Loucy (cell line): ENCODE measurements at regions not wholly inside any gene's neighbourhood (a gene's known extent, or its start where the extent isn't known, plus 50 kb on each side); places are given as distances from the start of the nearest gene placed in this dataset.
"Not testable (repeated sequence)": the region's sequence is repeated elsewhere in the genome, so short reads cannot be mapped to it uniquely, and the experiment has no call there.

ENCODE experiments used
- H2AFZ ChIP-seq: fragments of 200-600 bp; sonication (generic); 2 replicates; pipeline ENCODE4 v1.6.0; 2016; ENCODE audit warnings: antibody characterized with exemption, mild to moderate bottlenecking, low read length, moderate library complexity
- H3F3A ChIP-seq: fragments of 200-600 bp; 2 replicates; pipeline ENCODE4 v1.6.0; 2016; ENCODE audit warnings: antibody characterized with exemption, low read depth, mild to moderate bottlenecking
- H3K27me3 ChIP-seq: fragments of 200-600 bp; sonication (generic); 2 replicates; pipeline ENCODE4 v1.6.1; 2014; ENCODE audit warnings: low read length, mild to moderate bottlenecking; ENCODE audit not compliant: insufficient read depth, poor library complexity, severe bottlenecking
- H3K36me3 ChIP-seq: fragments of 200-600 bp; sonication (generic); 2 replicates; pipeline ENCODE4 v1.6.1; 2016; ENCODE audit warnings: low read length; ENCODE audit not compliant: insufficient read depth
- H3K4me1 ChIP-seq: fragments of 200-600 bp; sonication (generic); 2 replicates; pipeline ENCODE4 v1.5.1; 2014; ENCODE audit warnings: low read length, mild to moderate bottlenecking; ENCODE audit not compliant: insufficient read depth, poor library complexity, severe bottlenecking
- H3K4me2 ChIP-seq: fragments of 200-600 bp; sonication (generic); 2 replicates; pipeline ENCODE4 v1.6.0; 2014; ENCODE audit warnings: antibody characterized with exemption, low read length, low read depth, mild to moderate bottlenecking; ENCODE audit not compliant: poor library complexity, severe bottlenecking
- H3K4me3 ChIP-seq: fragments of 200-600 bp; sonication (generic); 2 replicates; pipeline ENCODE4 v1.5.1; 2014; ENCODE audit warnings: low read length, mild to moderate bottlenecking, mixed read lengths; ENCODE audit not compliant: poor library complexity, severe bottlenecking
- H3K79me2 ChIP-seq: fragments of 200-600 bp; sonication (generic); 2 replicates; pipeline ENCODE4 v1.6.1; 2014; ENCODE audit warnings: low read length; ENCODE audit not compliant: insufficient read depth
- H3K9ac ChIP-seq: fragments of 200-600 bp; sonication (generic); 2 replicates; pipeline ENCODE4 v1.6.0; 2014; ENCODE audit warnings: mild to moderate bottlenecking, low read depth, low read length, moderate library complexity; ENCODE audit not compliant: poor library complexity, severe bottlenecking
- H3K9me2 ChIP-seq: fragments of 200-600 bp; sonication (generic); replicated peaks from 2 replicates; pipeline ENCODE4 v1.6.1; 2016; ENCODE audit warnings: low read depth, low read length, mixed read lengths
- H3K9me3 ChIP-seq: fragments of 200-600 bp; sonication (generic); 2 replicates; pipeline ENCODE4 v1.6.1; 2014; ENCODE audit warnings: mild to moderate bottlenecking, antibody characterized with exemption, low read length, low read depth; ENCODE audit not compliant: insufficient read depth
- H4K20me1 ChIP-seq: fragments of 200-600 bp; sonication (generic); 2 replicates; pipeline ENCODE4 v1.6.0; 2014; ENCODE audit warnings: antibody characterized with exemption, low read length, mild to moderate bottlenecking; ENCODE audit not compliant: insufficient read depth, poor library complexity, severe bottlenecking
- EZH2phosphoT487 ChIP-seq: fragments of 200-600 bp; IDR thresholded peaks from 2 replicates; pipeline ENCODE4 v1.6.1; 2018; ENCODE audit warnings: antibody characterized with exemption, mild to moderate bottlenecking, moderate library complexity, borderline replicate concordance
- TF ChIP-seq, protein P1 (sequence below): fragments of 200-600 bp; sonication (generic); conservative IDR thresholded peaks from 2 replicates; pipeline ENCODE4 v1.5.1; 2014; ENCODE audit warnings: mild to moderate bottlenecking, antibody characterized with exemption, low read length

DNA sequence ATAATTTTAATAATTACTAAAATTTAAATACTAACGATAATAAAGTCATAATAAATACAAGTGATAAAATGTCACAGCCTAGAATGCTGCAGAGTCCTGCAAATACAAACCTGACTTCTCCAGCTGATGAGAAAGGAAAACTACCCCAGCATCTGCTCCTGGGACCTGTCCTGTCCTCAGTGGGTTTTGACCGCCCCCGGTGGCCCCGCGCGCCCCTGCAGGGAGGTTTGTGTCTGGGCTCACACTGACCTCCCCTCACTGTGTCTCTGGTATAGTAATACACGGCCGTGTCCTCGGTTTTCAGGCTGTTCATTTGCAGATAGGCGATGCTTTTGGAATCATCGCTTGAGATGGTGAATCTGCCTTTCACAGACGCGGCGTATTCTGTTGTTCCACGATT, 1139.4 kb downstream of the TMEM121 start:
- H3K9ac ChIP-seq: no peak overlapping the region
- H4K20me1 ChIP-seq: no peaks in the 10 kb centered on the region
- no peak for TF ChIP-seq EZH2phosphoT487
- TF ChIP-seq, protein P1, sequence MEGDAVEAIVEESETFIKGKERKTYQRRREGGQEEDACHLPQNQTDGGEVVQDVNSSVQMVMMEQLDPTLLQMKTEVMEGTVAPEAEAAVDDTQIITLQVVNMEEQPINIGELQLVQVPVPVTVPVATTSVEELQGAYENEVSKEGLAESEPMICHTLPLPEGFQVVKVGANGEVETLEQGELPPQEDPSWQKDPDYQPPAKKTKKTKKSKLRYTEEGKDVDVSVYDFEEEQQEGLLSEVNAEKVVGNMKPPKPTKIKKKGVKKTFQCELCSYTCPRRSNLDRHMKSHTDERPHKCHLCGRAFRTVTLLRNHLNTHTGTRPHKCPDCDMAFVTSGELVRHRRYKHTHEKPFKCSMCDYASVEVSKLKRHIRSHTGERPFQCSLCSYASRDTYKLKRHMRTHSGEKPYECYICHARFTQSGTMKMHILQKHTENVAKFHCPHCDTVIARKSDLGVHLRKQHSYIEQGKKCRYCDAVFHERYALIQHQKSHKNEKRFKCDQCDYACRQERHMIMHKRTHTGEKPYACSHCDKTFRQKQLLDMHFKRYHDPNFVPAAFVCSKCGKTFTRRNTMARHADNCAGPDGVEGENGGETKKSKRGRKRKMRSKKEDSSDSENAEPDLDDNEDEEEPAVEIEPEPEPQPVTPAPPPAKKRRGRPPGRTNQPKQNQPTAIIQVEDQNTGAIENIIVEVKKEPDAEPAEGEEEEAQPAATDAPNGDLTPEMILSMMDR: no peak
- no peak overlapping the region for H3K4me3 ChIP-seq
- no peak overlapping the region for H3K4me2 ChIP-seq
- H3K4me1 ChIP-seq: peaks cover 35% of the 10 kb centered on the region
- no peaks in the 10 kb centered on the region for H3K79me2 ChIP-seq
- H3K27me3 ChIP-seq: no peaks in the 10 kb centered on the region
- no peak overlapping the region for H2AFZ ChIP-seq
- H3K9me3 ChIP-seq: peaks cover 7% of the 10 kb centered on the region
- H3F3A ChIP-seq: peaks cover 21% of the 10 kb centered on the region
- no peaks in the 10 kb centered on the region for H3K9me2 ChIP-seq
- no peaks in the 10 kb centered on the region for H3K36me3 ChIP-seq

DNA sequence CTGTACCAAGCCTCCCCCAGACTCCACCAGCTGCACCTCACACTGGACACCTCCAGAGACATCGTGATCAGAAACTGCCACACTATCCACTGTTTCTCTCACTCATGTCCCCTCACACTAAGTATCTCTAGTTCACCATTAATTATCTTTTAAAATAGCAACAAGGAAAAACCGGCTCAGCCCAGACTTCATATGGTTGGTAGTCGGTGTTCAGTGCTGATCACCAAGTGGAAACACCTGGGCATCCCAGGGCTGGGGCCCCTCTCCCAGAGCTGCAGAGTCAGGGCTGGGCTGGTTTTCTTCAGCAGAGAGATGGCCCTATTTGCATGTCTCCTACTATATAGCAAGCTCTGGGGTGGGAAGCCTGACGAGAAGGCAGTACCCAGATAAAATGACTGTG, 1140.0 kb downstream of the TMEM121 start:
- H3K9me3 ChIP-seq: peaks cover 7% of the 10 kb centered on the region
- TF ChIP-seq, protein P1: no peak
- TF ChIP-seq EZH2phosphoT487: no peak
- peaks cover 37% of the 10 kb centered on the region for H3K4me1 ChIP-seq
- H2AFZ ChIP-seq: no peak overlapping the region
- no peaks in the 10 kb centered on the region for H3K27me3 ChIP-seq
- H3K9me2 ChIP-seq: no peaks in the 10 kb centered on the region
- H4K20me1 ChIP-seq: no peaks in the 10 kb centered on the region
- H3K36me3 ChIP-seq: no peaks in the 10 kb centered on the region
- no peaks in the 10 kb centered on the region for H3K79me2 ChIP-seq
- H3K9ac ChIP-seq: no peak overlapping the region
- H3F3A ChIP-seq: peaks cover 21% of the 10 kb centered on the region
- H3K4me3 ChIP-seq: no peak overlapping the region
- H3K4me2 ChIP-seq: no peak overlapping the region

DNA sequence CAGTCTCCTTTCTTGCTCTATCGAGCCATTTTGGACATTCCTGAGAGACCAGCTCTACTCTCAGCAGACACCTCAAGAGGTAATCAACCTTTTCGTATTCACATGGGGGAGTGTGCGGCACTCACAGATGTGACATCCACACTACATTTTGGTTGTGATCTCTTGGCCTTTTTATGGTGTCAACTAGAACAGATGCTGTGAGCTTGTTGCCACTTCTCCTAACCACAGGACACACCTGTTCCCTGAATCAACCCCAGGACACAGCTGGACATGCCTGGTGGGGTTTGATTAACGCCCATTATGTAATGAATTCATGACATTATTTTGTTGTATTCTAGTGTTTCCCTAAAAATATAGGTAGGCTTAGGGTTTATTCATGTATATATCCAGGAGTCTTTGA, 1143.6 kb downstream of the TMEM121 start:
- peaks cover 42% of the 10 kb centered on the region for H3K4me1 ChIP-seq
- H3K79me2 ChIP-seq: no peaks in the 10 kb centered on the region
- H3K9me3 ChIP-seq: no peaks in the 10 kb centered on the region
- no peaks in the 10 kb centered on the region for H3K9me2 ChIP-seq
- no peaks in the 10 kb centered on the region for H4K20me1 ChIP-seq
- no peak overlapping the region for H3K4me3 ChIP-seq
- H3K4me2 ChIP-seq: no peak overlapping the region
- H3K9ac ChIP-seq: no peak overlapping the region
- TF ChIP-seq, protein P1: no peak
- no peak for TF ChIP-seq EZH2phosphoT487
- no peaks in the 10 kb centered on the region for H3K27me3 ChIP-seq
- H3F3A ChIP-seq: 0 out of 2 replicates have a peak, but pooled peaks cover 2% of the 10 kb centered on the region
- no peaks in the 10 kb centered on the region for H3K36me3 ChIP-seq
- no peak overlapping the region for H2AFZ ChIP-seq

DNA sequence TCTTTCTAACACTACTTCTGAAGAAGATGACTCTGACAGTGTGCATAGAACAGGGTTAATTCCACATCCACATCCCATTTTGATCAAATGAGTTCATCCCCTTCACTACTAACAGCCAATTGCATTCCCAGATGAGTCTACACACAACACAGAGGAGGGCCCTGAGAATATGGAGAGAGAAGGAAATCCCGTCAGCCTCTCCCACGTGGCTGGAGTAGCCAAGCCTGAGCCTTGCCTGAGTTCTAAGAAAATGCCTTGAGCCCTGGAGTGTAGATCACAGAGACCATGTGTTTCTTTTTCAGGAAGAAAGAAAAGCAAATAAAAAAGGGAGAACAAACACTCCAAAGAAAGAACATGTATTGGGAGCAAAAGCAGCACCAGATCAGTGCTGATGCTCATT, 1147.7 kb downstream of the TMEM121 start:
- not testable (repeated sequence) for H3K36me3 ChIP-seq, H3K27me3 ChIP-seq, H3F3A ChIP-seq, H2AFZ ChIP-seq, H4K20me1 ChIP-seq, H3K9me2 ChIP-seq, H3K9me3 ChIP-seq, H3K79me2 ChIP-seq
- Histone ChIP-seq H3K9ac (peak overlapping the region; percentile 79), H3K4me2 (peak overlapping the region; percentile 71), H3K4me3 (peak overlapping the region; percentile 62), H3K4me1 (peaks cover 74% of the 10 kb centered on the region)
